ENCODE measurements at regions not wholly inside any gene's neighbourhood (a gene's known extent, or its start where the extent isn't known, plus 50 kb on each side); places are given as distances from the start of the nearest gene placed in this dataset.

- TF ChIP-seq CTCF (IDR thresholded peaks at IDR 0.05 in 2 of 3, conservative IDR thresholded peaks at IDR 0.05 in 1 of 3; ENCODE audit: borderline replicate concordance in 1 of 3, insufficient read depth in 1 of 3, low read depth in 2 of 3, low read length in 2 of 3), result no peak
- no peak for TF ChIP-seq POLR2AphosphoS5 (IDR thresholded peaks at IDR 0.05; ENCODE audit: low read depth, low read length)
- TF ChIP-seq EZH2 (IDR thresholded peaks at IDR 0.05), result no peak
- no peak for TF ChIP-seq POLR2A (IDR thresholded peaks at IDR 0.05; ENCODE audit: borderline replicate concordance, extremely low read depth, insufficient read depth, insufficient read length)
- TF ChIP-seq MAX (IDR thresholded peaks at IDR 0.05), result no peak
- TF ChIP-seq ELF1 (IDR thresholded peaks at IDR 0.05; ENCODE audit: borderline replicate concordance, low read depth), result no peak
Measured at GRCh38 chr15:89002281-89002761, 85.9 kb upstream of the ABHD2 start.
